Prostate gland (tissue), 2 donors: ENCODE measurements at regions not wholly inside any gene's neighbourhood (a gene's known extent, or its start where the extent isn't known, plus 50 kb on each side); places are given as distances from the start of the nearest gene placed in this dataset.

Source experiments
- POLR2A ChIP-seq: fragments of 450-650 bp; IDR thresholded peaks from one replicate; pipeline ENCODE4 v1.6.1; 2016; ENCODE audit warnings: antibody characterized with exemption, mild to moderate bottlenecking
- POLR2AphosphoS5 ChIP-seq: sonication (generic); formaldehyde crosslinking; IDR thresholded peaks from one replicate; pipeline ENCODE4 v1.6.1; 2017; ENCODE audit warnings: antibody characterized with exemption
- TF ChIP-seq, protein P1 (sequence below), 4 experiments: fragments of 200-600 bp in 2 of 4; fragments of 450-650 bp in 2 of 4; sonication (generic) in 2 of 4; IDR thresholded peaks; 1 replicate in 3 of 4; 2 replicates in 1 of 4; pipeline ENCODE4 v1.5.1; 2016 to 2019; ENCODE audit warnings: antibody characterized with exemption in 4 of 4, mild to moderate bottlenecking in 2 of 4, moderate library complexity in 2 of 4

DNA sequence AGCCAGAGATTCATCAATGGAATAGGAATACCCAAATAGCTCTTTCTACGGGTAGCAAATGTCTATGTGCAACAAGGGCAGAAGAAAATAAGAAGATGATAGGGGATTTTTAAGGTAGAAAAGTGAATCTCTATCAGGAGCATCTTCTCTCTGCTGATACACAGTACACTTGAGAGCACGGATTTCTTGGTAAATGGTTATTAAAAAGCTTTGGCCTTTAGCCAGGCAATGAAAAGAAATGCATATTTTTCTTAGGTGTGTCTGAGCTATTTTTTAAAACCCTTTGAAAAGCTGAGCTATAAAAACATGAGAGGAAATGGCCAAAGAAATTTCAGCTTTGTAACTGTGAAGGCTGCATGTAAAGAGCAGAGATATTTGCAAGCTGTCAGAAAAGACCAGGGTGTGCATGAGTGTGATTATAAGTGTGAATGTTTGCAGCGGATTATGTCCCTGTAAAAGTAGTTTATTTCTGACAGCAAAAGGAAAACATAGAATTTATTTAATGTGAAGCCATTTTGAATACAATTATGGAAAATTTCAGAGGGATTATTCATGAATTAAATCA, 487.1 kb upstream of the PIK3R1 start:
- TF ChIP-seq, protein P1, sequence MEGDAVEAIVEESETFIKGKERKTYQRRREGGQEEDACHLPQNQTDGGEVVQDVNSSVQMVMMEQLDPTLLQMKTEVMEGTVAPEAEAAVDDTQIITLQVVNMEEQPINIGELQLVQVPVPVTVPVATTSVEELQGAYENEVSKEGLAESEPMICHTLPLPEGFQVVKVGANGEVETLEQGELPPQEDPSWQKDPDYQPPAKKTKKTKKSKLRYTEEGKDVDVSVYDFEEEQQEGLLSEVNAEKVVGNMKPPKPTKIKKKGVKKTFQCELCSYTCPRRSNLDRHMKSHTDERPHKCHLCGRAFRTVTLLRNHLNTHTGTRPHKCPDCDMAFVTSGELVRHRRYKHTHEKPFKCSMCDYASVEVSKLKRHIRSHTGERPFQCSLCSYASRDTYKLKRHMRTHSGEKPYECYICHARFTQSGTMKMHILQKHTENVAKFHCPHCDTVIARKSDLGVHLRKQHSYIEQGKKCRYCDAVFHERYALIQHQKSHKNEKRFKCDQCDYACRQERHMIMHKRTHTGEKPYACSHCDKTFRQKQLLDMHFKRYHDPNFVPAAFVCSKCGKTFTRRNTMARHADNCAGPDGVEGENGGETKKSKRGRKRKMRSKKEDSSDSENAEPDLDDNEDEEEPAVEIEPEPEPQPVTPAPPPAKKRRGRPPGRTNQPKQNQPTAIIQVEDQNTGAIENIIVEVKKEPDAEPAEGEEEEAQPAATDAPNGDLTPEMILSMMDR (IDR thresholded peaks at IDR 0.05), result no peak
- TF ChIP-seq POLR2A, result no peak
- TF ChIP-seq POLR2AphosphoS5, result no peak
